HepG2 (cell line): ENCODE measurements at regions not wholly inside any gene's neighbourhood (a gene's known extent, or its start where the extent isn't known, plus 50 kb on each side); places are given as distances from the start of the nearest gene placed in this dataset.

Experiments
- ATAC-seq: fragments of 200-7000 bp; cut with Tn5 transposase; 3 replicates; pipeline ENCODE4 v1.9.1; 2020; ENCODE audit warnings: mild to moderate bottlenecking, moderate library complexity
- BruUV-seq: library from RNA; stranded (reverse); fragments of 400-500 nt; replicated peaks from 2 replicates; lab custom pipeline; 2021; lab: Mats Ljungman, UMichigan
- CTCF ChIA-PET: fragments of 300-600 bp; formaldehyde crosslinking; extraction: SDS; loops from one replicate; lab custom pipeline; 2021; ENCODE audit warnings: low total read pairs, inconsistent platforms, low intra/inter-chr PET ratio; lab: Yijun Ruan, JAX
- POLR2A ChIA-PET: fragments of 350-600 bp; sonication (Branson Sonifier 250); formaldehyde crosslinking; loops from one replicate; lab custom pipeline; 2020; ENCODE audit warnings: antibody characterized with exemption, inconsistent platforms; lab: Yijun Ruan, JAX
- DNase-seq: peaks from one replicate; pipeline ENCODE4 v3.0.0-alpha.2; 2015; ENCODE audit warnings: low spot score
- FAIRE-seq: peaks from 3 replicates; lab custom pipeline; 2011; peaks lifted over from hg19 to GRCh38; lab: Jason Lieb, UNC
- H2AFZ ChIP-seq: one replicate; pipeline ENCODE4 v1.6.1; 2011; ENCODE audit warnings: low read length, inconsistent platforms
- H3K27ac ChIP-seq: fragments of 300-600 bp; 3 replicates; pipeline ENCODE4 v1.8.0; 2011; ENCODE audit warnings: mixed run types, mild to moderate bottlenecking, mixed read lengths, low read length, inconsistent platforms; ENCODE audit not compliant: insufficient read depth; ENCODE audit errors: extremely low read length
- H3K27me3 ChIP-seq, 2 experiments: fragments of 200-600 bp in 1 of 2; 2 replicates in 1 of 2; 3 replicates in 1 of 2; pipeline versions ENCODE4 v1.6.0 to v1.8.0; 2011; ENCODE audit warnings: low read length in 2 of 2, mild to moderate bottlenecking in 2 of 2, moderate library complexity in 2 of 2, inconsistent platforms in 1 of 2; ENCODE audit not compliant: insufficient read depth in 2 of 2, control insufficient read depth in 1 of 2
- H3K36me3 ChIP-seq, 2 experiments: fragments of 200-600 bp in 1 of 2; replicated peaks in 1 of 2; 2 replicates in 1 of 2; 3 replicates in 1 of 2; pipeline versions ENCODE4 v1.5.1 to v1.8.0; 2011; ENCODE audit warnings: low read length in 2 of 2, inconsistent platforms in 1 of 2; ENCODE audit not compliant: insufficient read depth in 2 of 2, control insufficient read depth in 1 of 2
- H3K4me1 ChIP-seq: 2 replicates; pipeline ENCODE4 v1.5.1; 2012; ENCODE audit warnings: low read length, inconsistent platforms; ENCODE audit not compliant: insufficient read depth
- H3K4me2 ChIP-seq: 2 replicates; pipeline ENCODE4 v1.6.0; 2011; ENCODE audit warnings: low read depth, low read length, inconsistent platforms
- H3K4me3 ChIP-seq, 3 experiments: fragments of 200-600 bp in 1 of 3; sonication (generic), shearing (Covaris generic) in 1 of 3; replicated peaks in 1 of 3; 2 replicates each; pipeline ENCODE4 v1.5.1; 2011 to 2016; ENCODE audit warnings: low read length in 3 of 3, inconsistent platforms in 2 of 3, low read depth in 2 of 3, mild to moderate bottlenecking in 2 of 3, control low read depth in 1 of 3, mixed read lengths in 1 of 3; ENCODE audit not compliant: insufficient read depth in 1 of 3
- H3K79me2 ChIP-seq: one replicate; pipeline ENCODE4 v1.6.1; 2011; ENCODE audit warnings: low read length, inconsistent platforms; ENCODE audit not compliant: insufficient read depth
- H3K9ac ChIP-seq: 2 replicates; pipeline ENCODE4 v1.6.0; 2011; ENCODE audit warnings: mild to moderate bottlenecking, low read depth, low read length, inconsistent platforms; ENCODE audit not compliant: insufficient read depth
- H3K9me3 ChIP-seq: 2 replicates; pipeline ENCODE4 v1.5.1; 2012; ENCODE audit warnings: mild to moderate bottlenecking, low read length
- H4K20me1 ChIP-seq: 2 replicates; pipeline ENCODE4 v1.6.0; 2011; ENCODE audit warnings: inconsistent platforms, mild to moderate bottlenecking, low read length, moderate library complexity; ENCODE audit not compliant: insufficient read depth
- ASH2L ChIP-seq: fragments of 300-600, 200-600 bp; sonication (generic); IDR thresholded peaks from 2 replicates; pipeline ENCODE4 v1.7.0; 2017; ENCODE audit warnings: low read depth, mild to moderate bottlenecking, moderate library complexity, mixed read lengths, low read length; ENCODE audit not compliant: insufficient read length
- ATF7-NPFF ChIP-seq: sonication (generic); formaldehyde crosslinking; IDR thresholded peaks from 2 replicates; pipeline ENCODE4 v1.8.1; 2023; ENCODE audit warnings: mild to moderate bottlenecking, low read depth, missing genetic modification reagents, moderate library complexity
- ETV5 ChIP-seq: IDR thresholded peaks from 2 replicates; pipeline ENCODE4 v1.6.1; 2018; ENCODE audit warnings: missing biosample characterization, missing genetic modification reagents, inconsistent platforms, borderline replicate concordance
- KAT2B ChIP-seq: fragments of 150-350 bp; IDR thresholded peaks from 2 replicates; pipeline ENCODE4 v1.6.1; 2014; ENCODE audit warnings: low read depth, low read length, borderline replicate concordance
- KDM2A ChIP-seq: sonication (generic); formaldehyde crosslinking; IDR thresholded peaks from 2 replicates; pipeline ENCODE4 v1.4.0; 2020; ENCODE audit warnings: low read depth, missing genetic modification reagents, borderline replicate concordance
- MAZ ChIP-seq, 2 experiments: sonication (generic) in 1 of 2; formaldehyde crosslinking in 1 of 2; IDR thresholded peaks; 2 replicates each; pipeline versions ENCODE4 v1.5.0 to v1.6.1; 2012 to 2020; ENCODE audit warnings: low read depth in 2 of 2, mild to moderate bottlenecking in 2 of 2, borderline replicate concordance in 1 of 2, improper control_type of control experiment in 1 of 2, low read length in 1 of 2, missing genetic modification reagents in 1 of 2, moderate library complexity in 1 of 2
- MTF2 ChIP-seq: sonication (generic); formaldehyde crosslinking; IDR thresholded peaks from 2 replicates; pipeline ENCODE4 v1.5.0; 2020; ENCODE audit warnings: missing genetic modification reagents, borderline replicate concordance
- NFKB2 ChIP-seq: sonication (generic); formaldehyde crosslinking; IDR thresholded peaks from 2 replicates; pipeline ENCODE4 v1.4.0; 2020; ENCODE audit warnings: missing genetic modification reagents, borderline replicate concordance
- SIN3A ChIP-seq: IDR thresholded peaks from 2 replicates; pipeline ENCODE4 v1.6.1; 2011; ENCODE audit warnings: low read depth, mild to moderate bottlenecking, control low read depth, low read length, borderline replicate concordance
- SP140L ChIP-seq: sonication (generic); formaldehyde crosslinking; IDR thresholded peaks from 2 replicates; pipeline ENCODE4 v1.4.0; 2020; ENCODE audit warnings: missing genetic modification reagents, borderline replicate concordance
- ZNF225 ChIP-seq: sonication (generic); formaldehyde crosslinking; IDR thresholded peaks from 2 replicates; pipeline ENCODE4 v1.4.0; 2020; ENCODE audit warnings: mild to moderate bottlenecking, missing genetic modification reagents
- ZNF292 ChIP-seq: sonication (generic); formaldehyde crosslinking; IDR thresholded peaks from 2 replicates; pipeline ENCODE4 v1.8.1; 2022; ENCODE audit warnings: mild to moderate bottlenecking, low read depth, missing genetic modification reagents, borderline replicate concordance
- ZNF883 ChIP-seq: sonication (generic); formaldehyde crosslinking; IDR thresholded peaks from 2 replicates; pipeline ENCODE4 v1.5.1; 2020; ENCODE audit warnings: mild to moderate bottlenecking, missing genetic modification reagents; ENCODE audit errors: not compliant biosample characterization
- WGBS: methylation state at CpG from one replicate; pipeline ENCODE4 v1.1.6; 2017; ENCODE audit warnings: low lambda C conversion rate; 5-methylcytosine and 5-hydroxymethylcytosine counted together
- in situ Hi-C: cut with HindIII; loops from 2 replicates; pipeline ENCODE4 v1.10.0; 2017; ENCODE audit warnings: low pct_unique_long_range_greater_than_20kb; ENCODE audit not compliant: extremely low pct_ligation_motif_present
- intact Hi-C: fragments of 100-400 bp; cut with micrococcal nuclease; formaldehyde crosslinking; loops from one replicate; pipeline ENCODE4 v1.10.0; 2022; ENCODE audit not compliant: unreplicated experiment
- TF ChIP-seq, protein P1 (sequence below): sonication (generic); formaldehyde crosslinking; IDR thresholded peaks from 2 replicates; pipeline ENCODE4 v1.9.0; 2022; ENCODE audit warnings: low read depth, missing genetic modification reagents
- TF ChIP-seq, protein P2 (sequence below): sonication (generic); formaldehyde crosslinking; IDR thresholded peaks from 2 replicates; pipeline ENCODE4 v1.9.0; 2022; ENCODE audit warnings: missing genetic modification reagents, mild to moderate bottlenecking, borderline replicate concordance
- TF ChIP-seq, protein P3 (sequence below): sonication (generic); formaldehyde crosslinking; IDR thresholded peaks from 2 replicates; pipeline ENCODE4 v1.4.0; 2020; ENCODE audit warnings: missing genetic modification reagents, mild to moderate bottlenecking, borderline replicate concordance
- TF ChIP-seq, protein P4 (sequence below): sonication (generic); formaldehyde crosslinking; IDR thresholded peaks from 2 replicates; pipeline ENCODE4 v1.4.0; 2020; ENCODE audit warnings: missing genetic modification reagents

DNA sequence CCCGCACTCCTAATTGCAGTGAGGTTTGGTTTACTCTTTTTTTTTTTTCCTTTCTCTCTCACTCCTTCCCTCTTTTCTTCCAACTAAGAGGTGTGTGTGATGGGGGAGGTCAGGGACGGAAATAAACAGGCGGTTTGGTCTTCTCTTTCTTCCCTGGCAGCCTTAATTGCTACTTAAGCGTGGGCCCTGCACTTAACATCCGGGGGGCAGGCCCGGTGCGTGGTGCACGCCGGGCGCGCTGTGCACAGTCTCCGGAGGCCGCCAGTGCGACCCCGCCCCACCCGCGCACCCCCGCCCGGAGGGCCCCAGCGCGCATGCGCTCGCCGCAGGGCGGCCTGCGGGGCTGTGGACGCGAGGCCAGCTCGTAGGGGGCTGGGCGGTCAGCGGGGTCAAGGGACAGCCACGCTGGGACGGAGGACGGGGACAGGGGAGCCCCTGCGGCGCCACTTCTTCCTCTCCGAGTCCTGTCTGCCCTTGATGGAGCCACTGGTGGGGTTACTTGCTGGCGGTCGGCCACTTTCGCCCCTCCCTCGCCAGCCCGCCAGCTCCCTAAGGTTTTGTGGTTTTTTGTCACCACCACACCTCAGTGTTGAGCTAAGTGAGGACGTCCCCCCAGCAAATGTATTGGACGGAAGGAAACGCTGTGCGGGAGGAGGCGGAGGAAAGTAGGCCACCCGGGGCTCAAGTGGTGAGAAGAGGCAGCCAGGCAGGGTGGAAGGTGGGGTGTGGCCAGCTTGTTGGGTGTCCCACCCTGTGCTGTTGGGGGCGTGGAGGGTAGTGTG is 120.9 kb downstream of the MRM1 start:
- WGBS: 25% methylated on average over 41 of the region's 49 CpGs
- no peak overlapping the region for H3K9ac ChIP-seq
- H4K20me1 ChIP-seq: 0 out of 2 replicates have a peak, but pooled peaks cover 2% of the 10 kb centered on the region
- ChIA-PET CTCF (no interaction called here), POLR2A (no interaction called here)
- FAIRE-seq: no peak
- no peaks in the 10 kb centered on the region for H3K79me2 ChIP-seq
- intact Hi-C loops (no loop called here), in situ Hi-C loops (no loop called here)
- DNase-seq: no peak
- peaks cover 6 to 40% of the 10 kb centered on the region in 2 experiments; a peak in 4 of 5 replicates for H3K27me3 ChIP-seq
- H3K4me1 ChIP-seq: peaks cover 13% of the 10 kb centered on the region
- no peak overlapping the region for H3K27ac ChIP-seq
- H3K36me3 ChIP-seq: no peaks in the 10 kb centered on the region
- ATAC-seq: peak; percentile 82
- H3K9me3 ChIP-seq: no peaks in the 10 kb centered on the region
- BruUV-seq: no TSS peak
- H2AFZ ChIP-seq: no peak overlapping the region
- peak overlapping the region; percentile 29 to 52 (median 34); a peak in 4 of 6 replicates for H3K4me3 ChIP-seq
- peak overlapping the region; percentile 61 for H3K4me2 ChIP-seq
- TF ChIP-seq SP140L (no peak), MTF2 (CRISPR knock-in tag) (no peak), ETV5 (CRISPR knock-in tag) (peak; percentile 22; the same call in 1 of the 2 replicates), ZNF225 (CRISPR knock-in tag) (no peak), ZNF883 (CRISPR knock-in tag) (no peak), KAT2B (no peak), NFKB2 (no peak), ZNF292 (CRISPR knock-in tag) (no peak), SIN3A (no peak), MAZ (IDR thresholded peaks at IDR 0.05; ENCODE audit: borderline replicate concordance, low read depth, low read length) (peak; percentile 82), MAZ (CRISPR knock-in tag; IDR thresholded peaks at IDR 0.05; ENCODE audit: low read depth) (peak; percentile 80), KDM2A (no peak), ATF7-NPFF (CRISPR knock-in tag) (no peak), ASH2L (no peak)
- TF ChIP-seq, protein P1, sequence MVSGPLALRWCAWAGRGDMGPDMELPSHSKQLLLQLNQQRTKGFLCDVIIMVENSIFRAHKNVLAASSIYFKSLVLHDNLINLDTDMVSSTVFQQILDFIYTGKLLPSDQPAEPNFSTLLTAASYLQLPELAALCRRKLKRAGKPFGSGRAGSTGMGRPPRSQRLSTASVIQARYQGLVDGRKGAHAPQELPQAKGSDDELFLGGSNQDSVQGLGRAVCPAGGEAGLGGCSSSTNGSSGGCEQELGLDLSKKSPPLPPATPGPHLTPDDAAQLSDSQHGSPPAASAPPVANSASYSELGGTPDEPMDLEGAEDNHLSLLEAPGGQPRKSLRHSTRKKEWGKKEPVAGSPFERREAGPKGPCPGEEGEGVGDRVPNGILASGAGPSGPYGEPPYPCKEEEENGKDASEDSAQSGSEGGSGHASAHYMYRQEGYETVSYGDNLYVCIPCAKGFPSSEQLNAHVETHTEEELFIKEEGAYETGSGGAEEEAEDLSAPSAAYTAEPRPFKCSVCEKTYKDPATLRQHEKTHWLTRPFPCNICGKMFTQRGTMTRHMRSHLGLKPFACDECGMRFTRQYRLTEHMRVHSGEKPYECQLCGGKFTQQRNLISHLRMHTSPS: no peak
- TF ChIP-seq, protein P2, sequence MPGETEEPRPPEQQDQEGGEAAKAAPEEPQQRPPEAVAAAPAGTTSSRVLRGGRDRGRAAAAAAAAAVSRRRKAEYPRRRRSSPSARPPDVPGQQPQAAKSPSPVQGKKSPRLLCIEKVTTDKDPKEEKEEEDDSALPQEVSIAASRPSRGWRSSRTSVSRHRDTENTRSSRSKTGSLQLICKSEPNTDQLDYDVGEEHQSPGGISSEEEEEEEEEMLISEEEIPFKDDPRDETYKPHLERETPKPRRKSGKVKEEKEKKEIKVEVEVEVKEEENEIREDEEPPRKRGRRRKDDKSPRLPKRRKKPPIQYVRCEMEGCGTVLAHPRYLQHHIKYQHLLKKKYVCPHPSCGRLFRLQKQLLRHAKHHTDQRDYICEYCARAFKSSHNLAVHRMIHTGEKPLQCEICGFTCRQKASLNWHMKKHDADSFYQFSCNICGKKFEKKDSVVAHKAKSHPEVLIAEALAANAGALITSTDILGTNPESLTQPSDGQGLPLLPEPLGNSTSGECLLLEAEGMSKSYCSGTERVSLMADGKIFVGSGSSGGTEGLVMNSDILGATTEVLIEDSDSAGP (CRISPR knock-in tag): peak; percentile 34; the same call in 1 of the 2 replicates
- TF ChIP-seq, protein P3, sequence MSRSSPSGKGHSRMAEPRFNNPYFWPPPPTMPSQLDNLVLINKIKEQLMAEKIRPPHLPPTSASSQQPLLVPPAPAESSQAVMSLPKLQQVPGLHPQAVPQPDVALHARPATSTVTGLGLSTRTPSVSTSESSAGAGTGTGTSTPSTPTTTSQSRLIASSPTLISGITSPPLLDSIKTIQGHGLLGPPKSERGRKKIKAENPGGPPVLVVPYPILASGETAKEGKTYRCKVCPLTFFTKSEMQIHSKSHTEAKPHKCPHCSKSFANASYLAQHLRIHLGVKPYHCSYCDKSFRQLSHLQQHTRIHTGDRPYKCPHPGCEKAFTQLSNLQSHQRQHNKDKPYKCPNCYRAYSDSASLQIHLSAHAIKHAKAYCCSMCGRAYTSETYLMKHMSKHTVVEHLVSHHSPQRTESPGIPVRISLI (CRISPR knock-in tag): no peak
- TF ChIP-seq, protein P4, sequence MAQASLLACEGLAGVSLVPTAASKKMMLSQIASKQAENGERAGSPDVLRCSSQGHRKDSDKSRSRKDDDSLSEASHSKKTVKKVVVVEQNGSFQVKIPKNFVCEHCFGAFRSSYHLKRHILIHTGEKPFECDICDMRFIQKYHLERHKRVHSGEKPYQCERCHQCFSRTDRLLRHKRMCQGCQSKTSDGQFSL (CRISPR knock-in tag): no peak
